HFFc6 (cell line): ENCODE measurements at regions not wholly inside any gene's neighbourhood (a gene's known extent, or its start where the extent isn't known, plus 50 kb on each side); places are given as distances from the start of the nearest gene placed in this dataset.

Experiments
- DNase-seq: peaks from one replicate; pipeline ENCODE4 v3.0.0-alpha.2; 2018
- H3K27ac Mint-ChIP-seq: 2 replicates; pipeline ENCODE4 v1.8.0; 2020; ENCODE audit warnings: mild to moderate bottlenecking, mixed read lengths
- H3K27me3 Mint-ChIP-seq: 2 replicates; pipeline ENCODE4 v1.8.0; 2021; ENCODE audit warnings: mild to moderate bottlenecking, moderate library complexity, mixed read lengths; ENCODE audit not compliant: insufficient read depth
- H3K36me3 Mint-ChIP-seq: 2 replicates; pipeline ENCODE4 v1.8.0; 2021; ENCODE audit warnings: low read depth, mixed read lengths
- H3K4me1 Mint-ChIP-seq: 2 replicates; pipeline ENCODE4 v1.8.0; 2020; ENCODE audit warnings: low read depth, mixed read lengths
- H3K4me3 Mint-ChIP-seq: 2 replicates; pipeline ENCODE4 v1.8.0; 2020; ENCODE audit warnings: mild to moderate bottlenecking, moderate library complexity, mixed read lengths
- H3K9me3 Mint-ChIP-seq: 2 replicates; pipeline ENCODE4 v1.8.0; 2020; ENCODE audit warnings: mild to moderate bottlenecking, mixed read lengths
- TF ChIP-seq, protein P1 (sequence below): fragments of 200-600 bp; sonication (generic); IDR thresholded peaks from 2 replicates; pipeline ENCODE4 v1.5.0; 2021; ENCODE audit warnings: antibody characterized with exemption, mild to moderate bottlenecking

DNA sequence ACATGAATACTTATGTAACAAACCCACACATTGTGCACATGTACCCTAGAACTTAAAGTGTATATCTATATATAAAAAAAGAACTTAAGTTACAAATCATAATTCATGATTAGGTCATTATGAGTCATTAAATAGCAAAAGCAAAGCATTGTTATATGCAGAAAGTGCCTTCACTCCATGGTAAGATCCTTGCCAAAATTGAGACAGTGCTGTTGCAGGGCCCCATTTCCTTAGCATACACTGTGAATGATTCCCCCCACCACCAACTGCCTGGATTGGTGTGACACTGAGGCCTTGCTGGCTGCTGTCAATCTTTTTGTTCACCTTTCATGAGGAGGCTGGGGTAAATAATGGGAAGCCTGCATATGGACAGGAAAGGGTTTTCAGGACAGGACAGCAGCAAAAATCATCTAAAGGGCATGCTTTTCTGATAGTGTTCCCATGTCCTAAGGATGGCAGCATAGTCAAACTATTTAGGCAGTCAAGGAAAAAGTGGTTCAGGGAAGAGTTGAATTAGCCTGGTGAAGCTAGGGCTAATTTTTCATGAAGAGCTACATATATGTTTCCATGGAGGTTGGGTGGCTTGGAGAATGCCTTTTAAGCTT, 188.2 kb upstream of the ASCC3 start:
- Mint-ChIP-seq H3K36me3 (peaks cover 10% of the 10 kb centered on the region), H3K4me1 (no peaks in the 10 kb centered on the region), H3K4me3 (no peak overlapping the region), H3K27me3 (0 out of 2 replicates have a peak, but pooled peaks cover 2% of the 10 kb centered on the region), H3K27ac (no peak overlapping the region), H3K9me3 (peaks cover 12% of the 10 kb centered on the region)
- peak; percentile 27 for DNase-seq
- TF ChIP-seq, protein P1, sequence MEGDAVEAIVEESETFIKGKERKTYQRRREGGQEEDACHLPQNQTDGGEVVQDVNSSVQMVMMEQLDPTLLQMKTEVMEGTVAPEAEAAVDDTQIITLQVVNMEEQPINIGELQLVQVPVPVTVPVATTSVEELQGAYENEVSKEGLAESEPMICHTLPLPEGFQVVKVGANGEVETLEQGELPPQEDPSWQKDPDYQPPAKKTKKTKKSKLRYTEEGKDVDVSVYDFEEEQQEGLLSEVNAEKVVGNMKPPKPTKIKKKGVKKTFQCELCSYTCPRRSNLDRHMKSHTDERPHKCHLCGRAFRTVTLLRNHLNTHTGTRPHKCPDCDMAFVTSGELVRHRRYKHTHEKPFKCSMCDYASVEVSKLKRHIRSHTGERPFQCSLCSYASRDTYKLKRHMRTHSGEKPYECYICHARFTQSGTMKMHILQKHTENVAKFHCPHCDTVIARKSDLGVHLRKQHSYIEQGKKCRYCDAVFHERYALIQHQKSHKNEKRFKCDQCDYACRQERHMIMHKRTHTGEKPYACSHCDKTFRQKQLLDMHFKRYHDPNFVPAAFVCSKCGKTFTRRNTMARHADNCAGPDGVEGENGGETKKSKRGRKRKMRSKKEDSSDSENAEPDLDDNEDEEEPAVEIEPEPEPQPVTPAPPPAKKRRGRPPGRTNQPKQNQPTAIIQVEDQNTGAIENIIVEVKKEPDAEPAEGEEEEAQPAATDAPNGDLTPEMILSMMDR, result 0 out of 2 replicates have a peak, but pooled peaks have one; percentile 21

DNA sequence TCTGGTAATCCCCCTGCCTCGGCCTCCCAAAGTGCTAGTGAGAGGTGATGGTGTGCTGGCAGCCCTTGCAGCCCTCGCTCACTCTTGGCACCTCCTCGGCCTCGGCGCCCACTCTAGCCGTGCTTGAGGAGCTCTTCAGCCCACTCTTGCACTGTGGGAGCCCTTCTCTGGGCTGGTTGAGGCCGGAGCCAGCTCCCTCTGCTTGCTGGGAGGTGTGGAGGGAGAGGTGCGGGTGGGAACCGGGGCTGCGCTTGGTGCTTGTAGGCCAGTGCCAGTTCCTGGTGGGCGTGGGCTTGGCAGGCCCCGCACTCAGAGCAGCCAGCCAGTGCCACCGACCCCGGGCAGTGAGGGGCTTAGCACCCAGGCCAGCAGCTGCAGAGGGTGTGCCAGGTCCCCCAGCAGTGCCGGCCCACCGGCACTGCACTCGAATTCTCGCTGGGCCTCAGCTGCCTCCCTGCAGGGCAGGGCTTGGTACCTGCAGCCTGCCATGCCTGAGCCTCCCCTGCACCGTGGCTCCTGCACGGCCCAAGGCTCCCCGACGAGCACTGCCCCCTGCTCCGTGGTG, 189.0 kb upstream of the ASCC3 start:
- Mint-ChIP-seq H3K9me3 (peaks cover 12% of the 10 kb centered on the region), H3K4me1 (no peaks in the 10 kb centered on the region), H3K4me3 (no peak overlapping the region), H3K27me3 (0 out of 2 replicates have a peak, but pooled peaks cover 2% of the 10 kb centered on the region), H3K36me3 (peaks cover 10% of the 10 kb centered on the region), H3K27ac (no peak overlapping the region)
- TF ChIP-seq, protein P1, result no peak
- DNase-seq, result no peak

DNA sequence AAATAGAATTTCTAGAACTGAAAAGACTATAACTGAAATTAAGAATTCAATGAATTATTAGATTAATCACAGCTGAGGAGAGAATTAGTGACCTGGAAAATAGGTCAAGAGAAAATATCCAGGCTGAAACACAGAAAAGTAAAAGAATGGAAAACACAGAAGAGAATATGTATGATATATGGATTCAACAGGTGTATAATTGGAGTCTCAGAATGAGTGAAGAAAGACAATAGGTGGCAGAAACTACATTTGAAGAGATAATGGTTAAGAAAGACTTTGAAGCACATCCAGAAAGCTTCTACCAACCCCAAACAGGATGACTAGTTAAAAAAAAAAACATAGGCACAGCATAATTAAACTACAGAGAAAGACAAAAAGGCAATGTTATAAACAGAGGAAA, 196.2 kb upstream of the ASCC3 start:
- no peak overlapping the region for H3K27ac Mint-ChIP-seq
- H3K4me3 Mint-ChIP-seq, result no peak overlapping the region
- H3K4me1 Mint-ChIP-seq, result peaks cover 35% of the 10 kb centered on the region
- DNase-seq, result no peak
- peaks cover 16% of the 10 kb centered on the region for H3K9me3 Mint-ChIP-seq
- TF ChIP-seq, protein P1, result no peak
- no peaks in the 10 kb centered on the region for H3K27me3 Mint-ChIP-seq
- peaks cover 16% of the 10 kb centered on the region for H3K36me3 Mint-ChIP-seq

DNA sequence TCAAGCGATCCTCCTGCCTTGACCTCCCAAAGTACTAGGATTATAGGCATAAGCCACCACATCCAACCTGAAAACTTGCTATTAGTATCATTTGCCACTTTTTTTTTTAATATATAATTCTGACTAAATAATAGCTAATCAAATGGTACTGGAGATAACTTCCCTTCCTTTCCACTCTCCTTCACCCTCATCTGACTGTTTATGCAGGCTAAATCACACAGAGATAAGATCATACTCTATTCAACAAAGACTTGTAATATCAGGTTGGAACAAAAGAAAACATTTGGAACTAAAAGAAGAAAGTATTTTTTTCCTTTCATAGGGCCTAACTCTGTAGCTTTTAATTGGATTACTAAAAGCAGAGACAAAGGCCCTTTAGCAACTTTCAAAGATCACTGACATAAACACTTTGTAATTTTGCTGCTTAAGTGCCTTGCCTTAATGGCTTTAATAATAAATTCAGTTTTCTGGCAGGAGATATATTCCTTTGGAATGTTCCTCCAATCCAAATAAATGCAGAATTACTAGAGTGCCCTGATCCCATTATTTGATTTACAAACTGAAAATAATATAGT, 198.7 kb upstream of the ASCC3 start:
- TF ChIP-seq, protein P1, result no peak
- H3K27me3 Mint-ChIP-seq, result no peaks in the 10 kb centered on the region
- peak overlapping the region; percentile 62; the same call in 1 of the 2 replicates for H3K27ac Mint-ChIP-seq

DNA sequence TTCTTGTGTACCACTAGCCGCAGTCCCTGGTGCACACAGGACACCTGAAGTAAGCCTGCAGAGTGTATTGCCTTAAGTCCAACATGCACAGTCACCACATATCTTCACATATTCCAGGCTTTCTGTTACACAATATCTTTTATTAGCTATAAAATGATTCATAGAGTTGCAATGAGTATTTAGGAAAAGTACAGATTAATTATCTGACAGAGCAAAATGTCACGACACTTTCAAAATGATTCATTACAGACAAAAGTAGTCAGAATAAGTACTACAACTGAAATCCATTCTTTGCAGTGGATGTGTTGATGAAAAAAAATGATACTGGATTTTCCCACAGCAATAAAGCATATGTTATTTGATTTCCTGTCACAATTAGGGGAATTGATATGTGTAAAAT, 199.5 kb upstream of the ASCC3 start:
- DNase-seq, result peak; percentile 84
- Mint-ChIP-seq H3K27ac (peak overlapping the region; percentile 62), H3K4me3 (peak overlapping the region; percentile 50), H3K27me3 (no peaks in the 10 kb centered on the region), H3K9me3 (peaks cover 16% of the 10 kb centered on the region), H3K36me3 (peaks cover 16% of the 10 kb centered on the region), H3K4me1 (peaks cover 66% of the 10 kb centered on the region)
- TF ChIP-seq, protein P1, result no peak

More for the DNA sequence above, 198.7 kb upstream of the ASCC3 start:
- H3K36me3 Mint-ChIP-seq, result peaks cover 16% of the 10 kb centered on the region
- peaks cover 58% of the 10 kb centered on the region for H3K4me1 Mint-ChIP-seq
- DNase-seq, result no peak
- peaks cover 16% of the 10 kb centered on the region for H3K9me3 Mint-ChIP-seq
- H3K4me3 Mint-ChIP-seq, result peak overlapping the region; percentile 50
